ENCODE measurements at regions not wholly inside any gene's neighbourhood (a gene's known extent, or its start where the extent isn't known, plus 50 kb on each side); places are given as distances from the start of the nearest gene placed in this dataset.

GRCh38 chr16:86844695-86845094 is 266.3 kb downstream of the FOXL1 start:
- no peak for TF ChIP-seq EP300 (IDR thresholded peaks at IDR 0.05)
- TF ChIP-seq CTCF (IDR thresholded peaks at IDR 0.05), result no peak
- no peak for TF ChIP-seq POLR2A (IDR thresholded peaks at IDR 0.05)
- DNase-seq, result no peak
- H3K4me3 ChIP-seq, result no peak overlapping the region
- 90 to 92% (median 91%) methylated on average over 16 of the region's 16 CpGs for WGBS, 3 donors
- H3K36me3 ChIP-seq, result no peaks in the 10 kb centered on the region
- intact Hi-C loops (cut with DNase I), result no loop called here
- no peak overlapping the region for H3K27ac ChIP-seq
- H3K4me1 ChIP-seq (ENCODE audit: insufficient read depth), result no peaks in the 10 kb centered on the region
- H3K9me3 ChIP-seq, result no peaks in the 10 kb centered on the region
- no peaks in the 10 kb centered on the region for H3K27me3 ChIP-seq

- DNase-seq, result no peak
- Histone ChIP-seq H3K36me3 (no peaks in the 10 kb centered on the region), H3K27ac (no peak overlapping the region), H3K4me1 (ENCODE audit: insufficient read depth) (no peaks in the 10 kb centered on the region), H3K9me3 (no peaks in the 10 kb centered on the region), H3K4me3 (no peak overlapping the region), H3K27me3 (no peaks in the 10 kb centered on the region)
- 74 to 76% (median 76%) methylated on average over 7 of the region's 7 CpGs for WGBS, 3 donors
- no peak for TF ChIP-seq CTCF (IDR thresholded peaks at IDR 0.05)
- TF ChIP-seq EP300 (IDR thresholded peaks at IDR 0.05), result no peak
- no peak for TF ChIP-seq POLR2A (IDR thresholded peaks at IDR 0.05)
- intact Hi-C loops (cut with DNase I), result no loop called here
These were observed 267.8 kb downstream of the FOXL1 start for GRCh38 chr16:86846136-86846535.

- no peak overlapping the region for H3K4me3 ChIP-seq
- WGBS, 3 donors, result 56 to 57% (median 56%) methylated on average over 8 of the region's 8 CpGs
- intact Hi-C loops (cut with DNase I), result no loop called here
- H3K27me3 ChIP-seq, result no peaks in the 10 kb centered on the region
- no peaks in the 10 kb centered on the region for H3K4me1 ChIP-seq (ENCODE audit: insufficient read depth)
- no peak for TF ChIP-seq CTCF (IDR thresholded peaks at IDR 0.05)
- TF ChIP-seq POLR2A (IDR thresholded peaks at IDR 0.05), result no peak
- TF ChIP-seq EP300 (IDR thresholded peaks at IDR 0.05), result no peak
- no peak for DNase-seq
- no peak overlapping the region for H3K27ac ChIP-seq
- H3K9me3 ChIP-seq, result no peaks in the 10 kb centered on the region
- H3K36me3 ChIP-seq, result no peaks in the 10 kb centered on the region
These were observed 270.5 kb downstream of the FOXL1 start for GRCh38 chr16:86848821-86849220.

DNA sequence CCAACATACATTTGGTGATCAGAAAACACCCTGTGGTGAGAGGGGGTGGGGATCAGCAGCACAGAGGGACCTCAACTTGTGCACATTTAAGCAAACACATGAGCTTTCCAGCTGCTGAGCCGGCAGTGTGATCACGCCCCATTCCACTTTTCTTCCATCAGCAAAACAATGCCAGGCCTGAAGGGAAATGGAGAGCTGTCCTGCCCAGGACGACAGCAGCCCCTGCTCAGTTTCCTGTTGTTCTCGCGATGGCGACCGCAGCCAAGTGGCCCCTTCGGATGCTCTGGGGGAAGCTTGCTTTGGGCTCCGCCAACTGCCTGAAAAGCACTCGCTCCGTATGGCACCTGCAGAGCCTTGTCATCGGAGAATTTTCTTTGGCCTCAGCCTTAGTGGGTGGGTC is 272.3 kb downstream of the FOXL1 start:
- TF ChIP-seq POLR2A (IDR thresholded peaks at IDR 0.05) (no peak), EP300 (IDR thresholded peaks at IDR 0.05) (no peak), CTCF (IDR thresholded peaks at IDR 0.05) (no peak)
- intact Hi-C loops (cut with DNase I), result no loop called here
- WGBS, 3 donors, result 74 to 87% (median 76%) methylated on average over 12 of the region's 12 CpGs
- no peaks in the 10 kb centered on the region for H3K27me3 ChIP-seq
- H3K36me3 ChIP-seq, result no peaks in the 10 kb centered on the region
- H3K4me3 ChIP-seq, result no peak overlapping the region
- H3K9me3 ChIP-seq, result no peaks in the 10 kb centered on the region
- DNase-seq, result no peak
- H3K27ac ChIP-seq, result no peak overlapping the region
- no peaks in the 10 kb centered on the region for H3K4me1 ChIP-seq (ENCODE audit: insufficient read depth)

GRCh38 chr16:86852135-86852534 is 273.8 kb downstream of the FOXL1 start:
- no peaks in the 10 kb centered on the region for H3K9me3 ChIP-seq
- no peak overlapping the region for H3K27ac ChIP-seq
- no peak for DNase-seq
- no peaks in the 10 kb centered on the region for H3K27me3 ChIP-seq
- TF ChIP-seq CTCF (IDR thresholded peaks at IDR 0.05), result no peak
- no peak for TF ChIP-seq EP300 (IDR thresholded peaks at IDR 0.05)
- no peak for TF ChIP-seq POLR2A (IDR thresholded peaks at IDR 0.05)
- no peaks in the 10 kb centered on the region for H3K36me3 ChIP-seq
- H3K4me1 ChIP-seq (ENCODE audit: insufficient read depth), result no peaks in the 10 kb centered on the region
- intact Hi-C loops (cut with DNase I), result no loop called here
- 92 to 100% (median 98%) methylated on average over 2 of the region's 2 CpGs for WGBS, 3 donors
- no peak overlapping the region for H3K4me3 ChIP-seq

All from ovary (tissue), 7 donors.